HG02943 (cell line): ENCODE measurements at regions not wholly inside any gene's neighbourhood (a gene's known extent, or its start where the extent isn't known, plus 50 kb on each side); places are given as distances from the start of the nearest gene placed in this dataset.

Experiments
- ATAC-seq: cut with Tn5 transposase; IDR thresholded peaks from one replicate; pipeline ENCODE4 v1.9.1; 2021; ENCODE audit warnings: mild to moderate bottlenecking, low read depth, moderate library complexity; ENCODE audit not compliant: unreplicated experiment

- no peak for ATAC-seq
Measured at GRCh38 chr4:3343358-3343757, 50.5 kb downstream of the RGS12 start.

GRCh38 chr4:3344104-3344503 is 51.3 kb downstream of the RGS12 start:
- no peak for ATAC-seq

- ATAC-seq: no peak
Measured at GRCh38 chr4:3344596-3344995, 51.8 kb downstream of the RGS12 start.

DNA sequence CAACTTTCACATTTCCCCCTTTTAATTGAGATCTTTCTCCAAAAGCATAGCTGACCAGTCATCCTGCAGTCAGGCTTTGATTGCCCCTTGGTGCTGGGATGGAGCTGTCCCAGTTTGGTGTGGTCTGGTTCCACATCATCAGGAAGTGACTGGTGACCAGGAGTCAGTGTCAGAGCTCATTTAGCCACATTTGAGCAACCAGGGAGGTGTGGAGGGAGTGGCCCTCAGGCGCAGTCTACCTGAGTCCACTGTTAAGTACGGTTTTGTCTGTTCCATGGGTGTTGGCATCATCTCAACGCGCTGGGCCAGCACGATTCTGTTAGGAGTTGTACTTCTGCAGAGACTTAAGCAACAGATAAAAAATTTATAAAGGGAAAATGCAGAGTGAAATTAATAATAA is 52.6 kb downstream of the RGS12 start:
- ATAC-seq: no peak

DNA sequence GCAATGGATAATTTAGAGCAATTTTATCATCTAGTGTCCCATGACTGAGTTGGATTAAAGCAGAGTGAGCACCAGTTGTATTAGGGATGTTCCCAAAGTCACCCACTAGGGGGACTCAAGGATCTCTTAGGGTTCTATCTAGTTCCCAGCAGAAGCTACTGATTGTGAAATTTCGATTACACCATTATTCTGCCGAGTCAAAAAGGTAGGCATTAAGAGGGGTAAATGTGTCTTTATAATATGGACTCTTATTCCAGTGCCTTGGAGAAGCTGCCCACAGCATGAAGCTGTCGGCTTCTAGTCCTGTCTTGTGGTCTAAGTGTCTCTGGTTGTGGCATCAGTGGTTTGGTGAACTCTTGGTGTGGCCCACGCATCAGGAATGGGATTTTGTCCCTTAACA is 53.3 kb downstream of the RGS12 start:
- no peak for ATAC-seq

DNA sequence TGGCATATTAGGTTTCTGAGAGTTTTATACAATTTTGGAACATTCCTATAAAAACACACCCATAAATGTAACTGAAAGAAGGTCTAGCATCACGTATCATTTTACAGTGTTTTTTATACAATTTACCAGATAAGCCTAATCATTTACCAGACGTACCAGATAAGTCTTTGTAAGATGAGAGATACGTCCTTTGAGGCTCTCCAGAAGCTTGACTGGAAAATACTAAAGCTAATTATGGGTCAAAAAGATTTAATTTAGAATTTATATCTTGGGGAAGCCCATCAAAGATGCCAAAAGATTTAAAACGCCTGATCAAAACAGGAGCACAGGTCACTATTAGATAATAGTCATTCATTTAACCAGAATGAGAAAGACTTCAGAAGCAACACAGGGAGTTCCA is 55.0 kb downstream of the RGS12 start:
- ATAC-seq: no peak

GRCh38 chr4:3348621-3349020 is 55.8 kb downstream of the RGS12 start:
- ATAC-seq: no peak

- ATAC-seq: no peak
Measured at GRCh38 chr4:3349116-3349515, 56.3 kb downstream of the RGS12 start.

DNA sequence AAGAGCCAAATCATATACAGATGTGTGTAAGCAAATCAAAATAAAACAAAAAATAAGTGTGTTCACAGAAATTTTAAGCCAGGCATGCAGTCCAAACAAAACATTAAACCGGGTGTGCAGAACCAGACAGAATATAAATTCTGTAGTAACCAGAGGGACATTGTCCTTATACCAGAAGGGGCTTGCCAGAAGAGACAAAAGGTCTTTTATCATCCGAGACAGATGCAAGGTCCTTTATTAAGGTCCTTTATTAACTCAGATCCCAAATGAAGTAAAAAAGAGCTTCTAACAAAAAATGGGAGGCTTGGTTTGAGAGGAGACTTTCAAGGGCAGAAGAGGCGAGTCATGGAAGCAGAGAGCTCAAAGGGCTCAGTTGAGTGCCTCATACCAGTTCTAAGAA is 59.2 kb downstream of the RGS12 start:
- ATAC-seq: no peak

DNA sequence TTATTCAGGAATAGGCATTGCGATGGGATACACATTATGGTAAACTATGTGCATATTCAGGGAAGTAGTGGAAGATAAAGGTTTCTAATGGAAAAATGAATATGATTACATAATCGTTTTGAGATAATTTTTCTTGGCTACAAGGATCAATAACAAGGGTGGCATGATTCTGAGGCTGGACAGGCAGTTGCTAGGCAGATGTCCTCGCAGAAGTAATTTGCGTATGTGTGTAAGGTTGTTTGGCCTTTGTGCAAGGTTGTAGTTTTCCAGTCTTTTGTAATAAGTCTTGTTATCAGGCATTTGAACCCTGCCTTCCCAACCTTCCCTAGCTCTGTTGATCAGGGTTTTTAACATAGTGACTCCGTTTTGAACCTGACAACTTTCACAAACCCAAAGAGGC is 59.7 kb downstream of the RGS12 start:
- ATAC-seq: no peak

DNA sequence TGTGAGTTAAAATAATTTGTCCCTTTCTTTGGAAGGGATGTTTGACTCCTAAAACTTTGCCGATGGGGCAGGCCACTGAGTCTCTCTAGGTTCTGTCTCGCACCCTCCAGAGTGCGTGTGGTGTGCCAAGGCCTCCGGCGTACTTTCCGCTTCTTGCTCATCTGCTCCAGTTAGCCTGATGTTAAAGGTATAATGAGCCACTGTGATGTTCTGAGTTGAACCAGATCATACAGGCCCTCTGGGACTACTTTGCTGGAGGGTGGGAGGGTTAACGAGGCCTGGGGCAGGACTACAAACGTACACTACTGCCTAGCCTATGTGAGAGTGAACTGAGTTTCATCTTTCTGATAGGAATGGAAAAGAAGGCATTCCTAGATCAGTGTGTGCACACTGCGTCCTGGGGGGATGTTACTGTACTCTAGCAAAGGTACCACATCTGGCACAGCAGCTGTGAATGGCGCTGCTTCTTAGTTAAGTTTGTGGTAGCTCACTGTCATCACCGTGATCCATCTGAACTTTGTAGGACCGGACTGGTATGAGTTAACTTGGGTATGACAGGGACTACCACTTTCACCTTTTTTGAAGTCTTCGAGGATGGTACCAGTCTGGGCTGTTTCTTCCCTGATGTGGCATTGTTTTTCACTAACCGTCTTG is 60.2 kb downstream of the RGS12 start:
- ATAC-seq: no peak

- ATAC-seq: no peak
Measured at GRCh38 chr4:3353752-3354454, 61.1 kb downstream of the RGS12 start.

GRCh38 chr4:3354455-3354811 is 61.6 kb downstream of the RGS12 start:
- no peak for ATAC-seq

- no peak for ATAC-seq
Measured at GRCh38 chr4:3355266-3355748, 62.5 kb downstream of the RGS12 start.

DNA sequence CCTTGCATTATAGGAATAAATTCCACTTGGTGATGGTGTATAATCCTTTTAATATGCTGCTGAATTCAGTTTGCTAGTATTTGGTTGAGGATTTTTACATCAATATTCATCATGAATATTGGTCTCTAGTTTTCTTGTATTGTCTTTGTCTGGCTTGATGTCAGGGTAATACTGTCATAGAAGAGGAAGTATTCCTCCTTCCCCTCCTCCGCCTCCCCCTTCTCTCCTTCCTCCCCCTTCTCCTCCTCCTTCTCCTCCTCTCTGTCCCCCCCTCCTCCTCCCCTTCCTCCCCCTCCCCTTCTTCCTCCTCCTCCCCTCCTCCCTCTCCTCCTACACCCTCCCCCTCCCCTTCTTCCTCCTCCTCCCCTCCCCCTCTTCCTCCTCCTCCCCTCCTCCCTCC is 65.8 kb downstream of the RGS12 start:
- no peak for ATAC-seq

DNA sequence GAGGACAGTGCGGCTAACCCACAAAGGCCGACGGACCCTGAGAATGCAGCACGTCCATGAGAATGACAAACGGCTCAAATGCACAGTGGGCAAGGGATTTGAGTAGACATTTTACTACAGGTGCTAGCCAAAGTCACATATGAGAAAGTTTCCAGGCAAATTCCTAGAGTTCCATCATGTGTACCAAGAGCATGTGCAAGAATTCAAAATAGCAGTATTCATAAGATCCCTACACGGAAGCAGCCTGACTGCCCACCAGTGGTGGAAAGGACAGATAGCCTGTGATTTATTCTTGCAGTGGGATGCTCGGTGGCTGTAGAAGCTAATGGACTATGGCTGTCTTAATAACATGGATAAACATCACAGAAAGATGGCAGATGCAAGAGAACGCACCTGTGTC is 68.0 kb downstream of the RGS12 start:
- no peak for ATAC-seq

DNA sequence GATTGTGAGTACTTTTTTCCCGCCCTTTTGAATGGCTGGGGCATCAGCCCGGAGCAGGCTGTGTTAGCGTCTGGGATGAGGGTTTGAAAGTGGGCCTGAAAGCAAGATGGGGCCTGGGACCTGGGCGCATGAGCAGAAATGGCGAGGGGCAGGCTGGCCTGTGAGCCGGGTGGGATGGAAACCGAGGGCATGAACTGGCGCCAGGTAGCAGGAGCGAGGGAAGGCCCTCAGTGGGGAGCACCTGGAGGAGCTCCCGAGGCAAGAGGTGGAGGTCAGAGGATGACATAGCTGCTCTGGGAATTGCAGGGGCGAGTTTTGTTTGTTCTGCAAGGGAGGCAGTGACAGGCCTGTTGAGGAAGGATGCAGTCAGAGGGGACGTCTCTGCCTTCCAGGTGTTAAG is 68.6 kb downstream of the RGS12 start:
- ATAC-seq: no peak

GRCh38 chr4:3361896-3362295 is 69.1 kb downstream of the RGS12 start:
- ATAC-seq: no peak

DNA sequence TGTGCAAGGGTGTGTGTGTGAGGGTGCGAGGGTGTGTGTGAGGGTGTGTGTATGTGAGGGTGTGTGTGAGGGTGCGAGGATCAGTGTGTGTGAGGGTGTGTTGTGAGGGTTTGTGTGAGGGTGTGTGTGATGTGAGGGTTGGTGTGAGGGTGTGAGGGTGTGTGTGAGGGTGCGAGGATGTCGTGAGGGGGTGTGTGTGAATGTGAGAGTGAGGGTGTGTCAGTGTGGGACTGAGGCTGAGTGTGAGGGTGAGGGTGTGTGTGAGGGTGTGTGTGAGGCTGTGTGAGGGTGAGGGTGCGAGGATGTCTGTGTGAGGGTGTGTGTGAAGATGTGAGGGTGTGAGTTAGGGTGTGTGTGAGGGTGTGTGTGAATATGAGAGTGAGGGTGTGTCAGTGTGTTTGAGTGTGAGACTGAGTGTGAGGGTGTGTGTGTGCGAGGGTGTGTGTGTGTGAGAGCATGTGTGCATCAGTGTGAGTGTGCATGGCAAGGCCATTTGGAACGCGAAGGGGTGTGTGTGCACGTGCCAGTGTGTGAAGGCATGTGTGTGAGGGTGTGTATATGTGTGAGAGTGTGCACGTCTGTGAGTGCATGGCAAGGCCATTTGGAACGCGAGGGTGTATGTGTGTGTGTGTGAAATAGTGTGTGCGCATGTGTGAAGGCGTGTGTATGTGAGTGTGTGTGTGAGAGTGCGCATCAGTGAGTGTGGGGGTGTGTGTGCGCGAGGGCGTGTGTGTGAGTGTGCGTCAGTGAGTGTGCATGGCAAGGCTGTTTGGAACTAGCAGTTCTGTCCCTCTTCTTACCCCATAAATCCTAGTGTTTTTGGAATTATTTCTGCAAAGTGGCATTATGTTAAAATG is 69.8 kb downstream of the RGS12 start:
- ATAC-seq: no peak

DNA sequence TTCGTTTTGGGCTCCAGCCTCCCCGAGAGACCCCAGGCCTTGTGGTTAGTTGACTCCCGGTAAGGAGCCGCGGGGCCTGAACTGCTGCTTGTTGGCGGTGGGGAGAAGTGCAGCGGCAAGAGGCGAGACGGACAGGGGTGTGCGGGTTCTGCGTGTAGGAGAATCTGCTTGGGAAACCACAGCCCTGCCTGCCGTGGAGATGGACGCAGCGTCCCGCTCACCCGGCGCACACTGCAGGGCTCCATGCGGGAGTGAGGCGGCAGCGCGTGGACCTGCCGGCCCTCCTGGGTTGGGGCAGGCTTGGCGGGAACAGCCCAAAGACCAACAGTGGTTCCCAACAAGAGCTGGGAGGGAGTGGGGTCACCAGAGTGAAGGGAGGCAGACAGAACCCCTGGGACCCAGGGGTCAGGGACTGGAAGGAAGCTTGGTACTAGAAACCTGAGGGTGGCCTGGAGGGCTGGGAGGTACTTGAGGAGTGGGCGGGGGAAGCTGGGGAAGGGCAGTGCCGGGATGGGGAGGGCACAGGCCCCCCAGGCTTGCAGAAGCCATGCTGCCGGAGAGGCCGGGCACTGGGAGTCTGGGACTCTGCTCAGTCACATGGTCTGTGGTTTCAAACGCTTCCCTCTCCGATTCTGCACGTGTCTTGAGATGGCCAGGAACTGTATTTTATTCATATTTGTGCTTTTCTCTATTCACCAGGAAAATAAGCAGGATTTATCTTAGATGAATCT is 70.8 kb downstream of the RGS12 start:
- ATAC-seq: no peak

GRCh38 chr4:3364199-3364598 is 71.4 kb downstream of the RGS12 start:
- ATAC-seq: no peak
